GM23248 (cell line): ENCODE measurements at regions not wholly inside any gene's neighbourhood (a gene's known extent, or its start where the extent isn't known, plus 50 kb on each side); places are given as distances from the start of the nearest gene placed in this dataset.

Experiments
- EZH2 ChIP-seq: fragments of 200-600 bp; sonication (generic); IDR thresholded peaks from 2 replicates; pipeline ENCODE4 v1.6.1; 2018; ENCODE audit warnings: antibody characterized with exemption, mild to moderate bottlenecking; ENCODE audit not compliant: insufficient read depth, poor library complexity, severe bottlenecking
- EZH2phosphoT487 ChIP-seq: fragments of 200-600 bp; sonication (generic); IDR thresholded peaks from 2 replicates; pipeline ENCODE4 v1.6.1; 2018; ENCODE audit warnings: antibody characterized with exemption, moderate library complexity, mild to moderate bottlenecking, low read depth; ENCODE audit not compliant: insufficient read depth

- TF ChIP-seq EZH2, result no peak
- TF ChIP-seq EZH2phosphoT487, result no peak
Measured at GRCh38 chr9:28007097-28007817, 434.0 kb upstream of the C9orf72 start.
